ENCODE measurements at regions not wholly inside any gene's neighbourhood (a gene's known extent, or its start where the extent isn't known, plus 50 kb on each side); places are given as distances from the start of the nearest gene placed in this dataset.

- DNase-seq (ENCODE audit: low read depth in 2 of 2): no peak
Observed at GRCh38 chr2:103669531-103669930, 907.7 kb downstream of the TMEM182 start.

All from dermis microvascular lymphatic vessel endothelial cell (primary cell).